Thymus (tissue), 11 donors: ENCODE measurements at regions not wholly inside any gene's neighbourhood (a gene's known extent, or its start where the extent isn't known, plus 50 kb on each side); places are given as distances from the start of the nearest gene placed in this dataset.

Experiments
- DNase-seq, 9 donors: peaks; one replicate each; pipeline ENCODE4 v3.0.0-alpha.2; 2013; ENCODE audit warnings: low spot score in 9 of 9, low read depth in 6 of 9, missing footprints in 1 of 9
- H3K27ac ChIP-seq, 2 donors: one replicate each; pipeline ENCODE4 v1.5.1; 2013; ENCODE audit warnings: control low read depth in 1 of 2, low read depth in 1 of 2, low read length in 1 of 2, mild to moderate bottlenecking in 1 of 2, moderate library complexity in 1 of 2
- H3K27me3 ChIP-seq, 2 donors: one replicate each; pipeline ENCODE4 v1.5.1; 2013; ENCODE audit warnings: low read length in 1 of 2; ENCODE audit not compliant: control insufficient read depth in 2 of 2, insufficient read depth in 1 of 2
- H3K36me3 ChIP-seq, 2 donors: one replicate each; pipeline ENCODE4 v1.5.1; 2013; ENCODE audit warnings: low read length in 1 of 2, mild to moderate bottlenecking in 1 of 2, moderate library complexity in 1 of 2; ENCODE audit not compliant: control insufficient read depth in 2 of 2, insufficient read depth in 2 of 2
- H3K4me1 ChIP-seq, 2 donors: one replicate each; pipeline ENCODE4 v1.5.1; 2013; ENCODE audit warnings: low read length in 2 of 2; ENCODE audit not compliant: control insufficient read depth in 2 of 2, insufficient read depth in 2 of 2
- H3K4me3 ChIP-seq, 2 donors: one replicate each; pipeline ENCODE4 v1.5.1; 2013; ENCODE audit warnings: low read length in 2 of 2, control low read depth in 1 of 2, mild to moderate bottlenecking in 1 of 2
- H3K9me3 ChIP-seq, 2 donors: one replicate each; pipeline ENCODE4 v1.5.1; 2013; ENCODE audit warnings: low read length in 1 of 2, mild to moderate bottlenecking in 1 of 2; ENCODE audit not compliant: control insufficient read depth in 2 of 2, insufficient read depth in 1 of 2
- WGBS: extraction: QIAGEN DNeasy Blood & Tissue Kit; methylation state at CpG from one replicate; pipeline ENCODE4 v1.1.7; 2013; 5-methylcytosine and 5-hydroxymethylcytosine counted together
- donor health status: healthy.

DNA sequence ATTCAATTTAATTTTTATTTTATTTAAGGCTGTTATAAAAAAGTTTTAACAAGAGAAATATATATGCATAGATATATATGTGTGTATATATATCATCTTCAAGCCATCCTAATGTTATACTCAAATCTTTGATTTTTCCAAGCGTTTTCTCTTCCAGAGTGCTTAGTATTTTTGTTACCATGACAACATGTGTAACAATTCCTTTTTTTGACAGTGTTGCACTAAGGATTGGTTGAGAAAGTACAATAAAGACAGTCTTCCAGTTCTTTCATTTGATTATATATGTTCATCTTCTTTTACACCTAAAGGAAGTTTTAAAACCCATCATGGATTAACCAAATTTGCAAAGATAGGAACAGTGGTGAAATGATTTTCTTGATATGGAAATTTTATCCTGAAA, 171.7 kb downstream of the KLF6 start:
- Histone ChIP-seq H3K9me3 (no peaks in the 10 kb centered on the region), H3K4me1 (no peaks in the 10 kb centered on the region), H3K27me3 (no peaks in the 10 kb centered on the region), H3K36me3 (no peaks in the 10 kb centered on the region), H3K4me3 (no peak overlapping the region), H3K27ac (no peak overlapping the region)
- no peak for DNase-seq
- WGBS = 96% methylated on average over 1 of the region's 1 CpG

DNA sequence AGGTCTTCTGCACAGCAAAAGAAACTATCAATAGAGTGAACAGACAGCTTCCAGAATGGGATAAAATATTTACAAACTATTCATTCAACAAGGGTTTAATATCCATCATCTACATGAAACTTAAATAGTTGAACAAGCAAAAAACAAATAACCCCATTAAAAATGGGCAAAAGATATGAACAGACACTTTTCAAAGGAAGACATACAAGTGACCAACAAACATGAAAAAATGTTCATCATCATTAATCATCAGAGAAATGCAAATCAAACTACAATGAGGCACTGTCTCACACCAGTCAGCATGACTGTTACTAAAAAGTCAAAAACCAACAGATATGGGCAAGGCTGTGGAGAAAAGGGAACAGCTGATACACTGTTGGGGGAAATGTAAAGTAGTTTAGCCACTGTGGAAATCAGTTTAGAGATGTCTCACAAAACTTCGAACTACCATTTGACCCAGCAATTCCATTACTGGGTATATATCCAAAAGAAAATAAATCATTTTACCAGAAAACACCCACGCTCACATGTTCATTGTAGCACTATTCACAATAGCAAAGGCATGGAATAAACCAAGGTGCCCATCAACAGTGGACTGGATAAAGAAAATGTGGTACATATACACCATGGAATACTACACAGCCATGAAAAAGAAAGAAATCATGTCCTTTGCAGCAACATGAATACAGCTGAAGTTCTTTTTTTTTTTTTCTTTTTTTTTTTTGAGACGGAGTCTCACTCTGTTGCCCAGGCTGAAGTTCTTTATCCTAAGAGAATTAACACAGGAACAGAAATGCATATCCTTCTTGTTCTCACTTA, 172.6 kb downstream of the KLF6 start:
- no peaks in the 10 kb centered on the region for H3K27me3 ChIP-seq
- peaks cover 0 to 1% of the 10 kb centered on the region in 2 donors for H3K9me3 ChIP-seq
- WGBS = 98% methylated on average over 3 of the region's 3 CpGs
- no peaks in the 10 kb centered on the region for H3K4me1 ChIP-seq
- H3K36me3 ChIP-seq = no peaks in the 10 kb centered on the region
- H3K27ac ChIP-seq = no peak overlapping the region
- DNase-seq = no peak
- no peak overlapping the region for H3K4me3 ChIP-seq

DNA sequence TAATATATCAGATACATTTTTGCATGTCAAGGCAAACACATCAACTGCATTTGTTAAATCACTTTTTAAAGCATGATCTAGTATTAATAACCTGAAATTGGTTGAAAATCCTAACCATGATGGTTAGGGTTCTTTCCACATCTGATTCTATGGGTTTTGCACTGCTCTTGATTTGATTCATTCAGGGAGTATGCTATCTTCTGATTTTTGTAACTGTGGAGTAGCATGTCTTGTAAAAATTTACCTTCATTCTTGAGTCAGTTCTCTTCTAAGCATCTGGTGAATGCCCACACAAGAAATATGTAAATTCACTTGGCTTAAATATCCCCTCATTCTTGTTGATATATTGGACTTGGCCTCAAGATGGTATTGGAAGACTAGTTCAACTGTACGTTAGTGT, 178.7 kb downstream of the KLF6 start:
- no peak for DNase-seq
- Histone ChIP-seq H3K4me1 (no peaks in the 10 kb centered on the region), H3K4me3 (no peak overlapping the region), H3K36me3 (no peaks in the 10 kb centered on the region), H3K27me3 (no peaks in the 10 kb centered on the region), H3K27ac (no peak overlapping the region), H3K9me3 (peaks cover 0 to 5% of the 10 kb centered on the region in 2 donors)
- 99% methylated on average over 1 of the region's 1 CpG for WGBS

DNA sequence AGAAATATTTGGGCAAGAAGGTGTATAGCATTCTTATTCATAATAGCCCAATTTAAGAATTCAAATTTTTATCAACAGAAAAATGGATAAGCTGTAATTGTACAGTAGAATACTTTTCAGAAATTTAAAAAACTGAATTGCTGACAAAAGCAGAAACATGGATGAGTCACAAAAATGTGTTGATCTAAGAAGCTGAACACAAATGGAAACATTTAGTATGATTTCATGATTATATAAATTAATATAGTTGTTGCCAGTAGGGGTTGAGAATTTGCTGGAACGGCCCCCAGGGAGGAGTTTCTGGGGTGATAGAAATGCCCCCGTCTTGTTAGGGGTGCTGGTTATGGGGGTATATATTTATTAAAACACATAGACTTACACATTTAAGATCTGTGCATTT, 179.1 kb downstream of the KLF6 start:
- Histone ChIP-seq H3K27ac (no peak overlapping the region), H3K4me1 (no peaks in the 10 kb centered on the region), H3K27me3 (no peaks in the 10 kb centered on the region), H3K9me3 (peaks cover 0 to 5% of the 10 kb centered on the region in 2 donors), H3K4me3 (no peak overlapping the region), H3K36me3 (no peaks in the 10 kb centered on the region)
- 95% methylated on average over 2 of the region's 2 CpGs for WGBS
- DNase-seq = no peak

DNA sequence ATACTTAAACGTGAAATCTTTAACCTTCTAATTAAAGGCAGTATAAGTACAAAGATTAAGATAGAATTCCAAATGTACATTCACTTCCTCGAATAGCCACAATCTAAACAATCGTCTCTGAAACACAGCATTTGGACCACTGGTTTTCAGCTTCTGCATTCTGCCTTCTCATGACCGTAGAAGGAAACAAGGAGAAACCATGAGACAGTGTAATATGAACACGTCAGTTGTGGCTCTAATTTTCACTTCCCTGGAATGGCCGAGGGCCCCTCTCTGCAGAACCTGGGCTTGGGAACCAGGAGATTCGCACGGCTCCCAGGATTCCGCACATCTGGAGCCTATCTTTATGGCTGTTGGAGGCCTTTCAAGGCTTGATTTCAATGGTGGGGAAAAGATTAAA, 189.3 kb downstream of the KLF6 start:
- Histone ChIP-seq H3K27ac (no peak overlapping the region), H3K27me3 (no peaks in the 10 kb centered on the region), H3K36me3 (no peaks in the 10 kb centered on the region), H3K9me3 (no peaks in the 10 kb centered on the region), H3K4me1 (no peaks in the 10 kb centered on the region), H3K4me3 (no peak overlapping the region)
- DNase-seq = no peak
- WGBS = 95% methylated on average over 9 of the region's 9 CpGs

DNA sequence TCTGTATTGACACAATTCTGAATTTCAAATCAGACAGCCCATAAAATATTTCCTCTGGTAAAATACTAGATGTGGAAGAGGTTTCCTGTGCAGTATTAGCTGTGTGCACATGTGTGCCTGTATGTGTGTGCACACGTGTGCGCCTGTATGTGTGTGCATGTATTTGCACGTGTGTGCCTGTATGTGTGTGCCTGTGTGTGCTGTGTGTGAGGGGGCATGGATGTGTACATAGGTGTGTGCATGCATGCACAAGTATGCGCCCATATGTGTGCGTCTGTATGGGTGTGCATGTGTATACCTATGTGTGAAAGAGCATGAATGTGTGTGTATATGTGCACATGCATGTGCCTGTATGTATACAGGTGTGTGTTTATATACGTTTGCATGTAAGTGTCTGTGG, 191.4 kb downstream of the KLF6 start:
- no peak overlapping the region for H3K27ac ChIP-seq
- no peaks in the 10 kb centered on the region for H3K27me3 ChIP-seq
- H3K4me3 ChIP-seq = no peak overlapping the region
- H3K4me1 ChIP-seq = no peaks in the 10 kb centered on the region
- 99% methylated on average over 6 of the region's 6 CpGs for WGBS
- no peak for DNase-seq
- no peaks in the 10 kb centered on the region for H3K36me3 ChIP-seq
- H3K9me3 ChIP-seq = no peaks in the 10 kb centered on the region

DNA sequence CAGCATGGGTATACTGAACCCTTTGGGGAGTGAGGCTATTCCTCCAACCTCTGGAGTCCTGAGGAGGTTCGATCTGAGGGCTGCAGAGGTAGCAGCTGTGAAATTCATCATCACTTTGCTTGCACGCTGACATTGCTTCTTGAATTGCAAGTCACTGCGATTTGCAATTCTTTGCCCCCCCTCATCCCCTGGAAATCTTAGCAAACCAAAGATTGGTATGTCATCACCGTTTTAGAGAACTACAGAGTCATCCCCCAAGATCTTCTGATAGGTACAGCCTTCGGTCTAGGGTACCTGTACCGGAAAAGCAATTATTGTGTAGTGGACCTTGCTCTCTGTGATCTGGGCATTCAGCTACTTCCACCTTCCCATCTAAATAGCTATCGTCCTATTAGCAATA, 192.6 kb downstream of the KLF6 start:
- no peaks in the 10 kb centered on the region for H3K9me3 ChIP-seq
- H3K27ac ChIP-seq = no peak overlapping the region
- no peak for DNase-seq
- H3K27me3 ChIP-seq = no peaks in the 10 kb centered on the region
- no peaks in the 10 kb centered on the region for H3K4me1 ChIP-seq
- no peak overlapping the region for H3K4me3 ChIP-seq
- no peaks in the 10 kb centered on the region for H3K36me3 ChIP-seq
- 93% methylated on average over 7 of the region's 7 CpGs for WGBS

DNA sequence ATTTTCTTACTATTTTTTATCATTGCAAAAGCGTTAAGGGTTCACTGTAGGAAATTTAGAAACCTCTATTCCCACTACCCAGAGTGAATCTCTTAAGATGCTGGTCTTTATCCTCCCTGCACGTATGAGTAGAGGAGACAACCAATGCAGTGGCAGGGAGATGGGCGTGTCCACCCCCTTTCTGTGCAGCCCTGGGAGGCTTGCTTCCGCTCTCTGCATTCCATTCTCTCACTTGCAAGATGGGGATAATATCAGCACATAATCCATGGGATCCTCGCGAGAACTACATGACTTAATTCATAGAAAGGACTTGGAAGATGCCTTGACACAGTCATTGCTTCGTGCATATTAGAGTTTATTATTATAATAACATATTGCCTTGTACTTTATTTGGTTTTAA, 196.2 kb downstream of the KLF6 start:
- H3K27me3 ChIP-seq = no peaks in the 10 kb centered on the region
- no peaks in the 10 kb centered on the region for H3K4me1 ChIP-seq
- no peak for DNase-seq
- H3K4me3 ChIP-seq = no peak overlapping the region
- WGBS = 95% methylated on average over 7 of the region's 7 CpGs
- no peak overlapping the region for H3K27ac ChIP-seq
- no peaks in the 10 kb centered on the region for H3K36me3 ChIP-seq
- no peaks in the 10 kb centered on the region for H3K9me3 ChIP-seq

DNA sequence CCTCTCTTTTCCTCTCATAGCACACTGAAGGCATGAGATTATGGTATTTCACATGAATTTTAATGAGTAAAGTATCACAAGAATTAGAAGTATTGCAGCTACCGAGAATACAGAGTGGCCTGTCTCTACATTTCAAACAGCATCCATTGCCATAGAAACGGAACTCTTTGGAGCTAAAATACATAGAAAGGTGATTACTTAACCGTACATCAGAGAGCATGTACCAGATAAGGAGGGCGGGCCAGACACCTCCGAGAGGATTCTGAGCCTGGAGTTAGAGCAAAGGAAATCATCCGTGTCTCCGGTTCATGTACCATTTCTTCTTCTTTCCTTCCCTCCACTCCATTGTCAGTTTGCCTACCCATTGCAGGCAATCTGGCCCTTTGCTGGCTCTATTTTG, 196.7 kb downstream of the KLF6 start:
- no peak overlapping the region for H3K4me3 ChIP-seq
- no peaks in the 10 kb centered on the region for H3K9me3 ChIP-seq
- no peaks in the 10 kb centered on the region for H3K36me3 ChIP-seq
- no peaks in the 10 kb centered on the region for H3K27me3 ChIP-seq
- DNase-seq = no peak
- H3K4me1 ChIP-seq = no peaks in the 10 kb centered on the region
- H3K27ac ChIP-seq = no peak overlapping the region
- WGBS = 97% methylated on average over 7 of the region's 7 CpGs
